EL (cell line): ENCODE measurements at regions not wholly inside any gene's neighbourhood (a gene's known extent, or its start where the extent isn't known, plus 50 kb on each side); places are given as distances from the start of the nearest gene placed in this dataset.
A peak's percentile ranks its signal among the peaks of the same experiment; 100 is the strongest.
"Not testable (repeated sequence)": the region's sequence is repeated elsewhere in the genome, so short reads cannot be mapped to it uniquely, and the experiment has no call there.

ENCODE experiments used
- DNase-seq: peaks from one replicate; pipeline ENCODE4 v3.0.0-alpha.2; 2016

DNA sequence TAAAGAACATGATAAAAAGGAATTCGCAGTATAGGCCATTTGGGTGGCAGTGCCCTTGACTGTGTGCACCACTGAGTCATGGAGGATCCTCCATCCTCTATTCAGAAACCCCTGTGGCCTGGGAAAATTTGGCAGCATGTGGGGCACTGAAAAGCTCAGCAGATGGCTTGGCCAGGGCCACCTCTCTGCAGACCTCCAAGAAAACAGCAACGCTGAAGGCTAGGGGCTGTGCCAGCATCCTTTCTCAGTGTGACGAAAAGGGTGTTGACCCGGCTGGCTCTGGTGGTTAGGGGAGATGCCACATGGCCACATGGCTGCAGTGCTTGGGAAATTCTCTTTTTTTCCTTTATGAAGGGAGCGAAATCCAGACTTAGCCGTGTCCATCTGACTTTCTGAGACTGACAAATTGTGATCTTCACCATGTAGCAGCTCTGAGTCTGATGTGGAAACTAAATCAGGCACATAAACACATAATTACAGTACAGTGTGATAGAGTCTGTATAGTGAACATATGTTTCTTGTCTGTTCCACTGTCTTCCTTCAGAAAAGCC is 178.0 kb downstream of the KCTD12 start:
- no peak for DNase-seq

DNA sequence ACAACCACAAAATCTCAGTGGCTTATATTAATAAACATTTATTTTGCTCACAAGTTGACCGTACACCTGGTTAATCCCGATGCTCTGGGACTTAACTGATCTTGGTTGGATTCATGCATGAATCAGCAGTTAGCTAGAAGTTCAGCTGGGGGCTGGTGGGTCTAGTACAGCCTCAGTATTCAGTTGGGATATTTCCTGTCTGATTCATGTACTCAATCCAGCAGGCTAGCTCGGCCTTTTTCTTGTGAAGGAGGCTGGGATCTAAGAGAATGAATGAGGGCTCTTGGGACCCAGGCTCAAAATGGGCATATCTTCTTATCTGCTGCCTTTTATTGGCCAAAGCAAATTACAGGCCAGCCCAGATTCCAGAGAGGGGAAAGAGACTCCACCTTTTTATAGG is 178.8 kb downstream of the KCTD12 start:
- DNase-seq: peak; percentile 32

DNA sequence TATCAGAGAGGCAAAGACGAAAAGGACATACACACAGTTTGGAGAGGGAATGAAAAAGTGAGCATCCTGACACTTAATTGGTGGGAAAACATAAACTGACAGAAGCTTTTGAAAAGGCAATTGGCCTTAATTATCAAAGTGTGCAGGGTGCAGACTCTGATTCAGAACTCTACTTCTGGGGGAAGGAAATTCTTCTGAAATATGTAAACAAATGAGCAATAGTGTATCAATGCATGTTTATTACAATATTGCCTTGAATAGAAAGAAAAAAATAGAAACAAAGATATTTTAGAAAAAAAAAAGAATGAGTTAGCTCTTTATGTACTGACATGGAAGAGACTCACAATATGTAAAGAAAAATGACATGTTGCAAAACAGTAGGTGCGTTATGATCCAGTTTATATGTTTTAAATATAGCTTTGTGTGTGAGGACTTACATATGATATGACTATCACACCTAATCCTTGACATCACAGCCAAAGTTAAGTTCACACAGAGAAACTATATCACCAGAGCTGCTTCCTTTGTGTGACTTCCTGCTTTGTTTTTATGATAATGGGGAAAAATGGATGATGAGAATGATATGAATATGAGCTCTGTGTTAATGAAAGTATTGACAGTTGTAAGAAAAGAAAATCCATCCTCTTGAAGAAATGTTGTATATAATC is 182.4 kb downstream of the KCTD12 start:
- no peak for DNase-seq

DNA sequence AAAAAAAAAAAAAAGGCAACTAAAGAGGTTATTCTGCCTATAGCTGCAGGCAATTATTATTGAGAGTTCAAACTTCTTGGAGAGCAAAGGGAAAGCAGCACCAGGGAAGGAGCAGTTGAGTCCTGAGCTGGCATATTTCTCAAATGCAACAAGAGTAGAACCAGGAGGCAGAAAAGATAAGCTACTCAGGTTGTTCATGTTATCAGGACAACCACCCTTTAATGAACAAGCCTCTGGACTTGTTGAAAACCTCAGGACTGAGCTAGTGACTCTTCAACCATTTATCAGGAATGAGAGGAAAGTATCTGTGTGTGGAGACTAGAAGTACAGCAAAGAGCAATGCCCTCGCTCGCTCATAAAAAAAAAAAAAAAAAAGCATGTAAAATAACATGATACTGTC is 183.0 kb downstream of the KCTD12 start:
- no peak for DNase-seq

DNA sequence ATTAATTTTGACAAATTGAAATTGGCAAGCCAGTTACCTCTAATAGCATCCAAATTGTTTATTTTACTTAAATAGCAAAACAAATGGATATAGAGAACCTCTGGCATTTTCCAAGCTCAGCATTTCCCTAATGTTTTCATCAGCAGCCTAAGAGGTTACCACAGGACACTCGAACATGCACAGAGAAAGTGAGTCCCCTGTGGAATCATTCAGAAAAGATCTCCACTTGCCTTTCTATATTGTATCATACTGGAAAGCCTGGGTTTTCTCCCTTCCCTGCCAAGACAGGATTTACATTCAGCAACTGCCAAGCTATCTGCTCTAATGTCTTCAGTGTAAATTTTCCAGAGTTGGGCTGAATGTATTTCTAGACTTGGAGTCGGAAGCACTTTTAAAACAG is 188.9 kb downstream of the KCTD12 start:
- no peak for DNase-seq

DNA sequence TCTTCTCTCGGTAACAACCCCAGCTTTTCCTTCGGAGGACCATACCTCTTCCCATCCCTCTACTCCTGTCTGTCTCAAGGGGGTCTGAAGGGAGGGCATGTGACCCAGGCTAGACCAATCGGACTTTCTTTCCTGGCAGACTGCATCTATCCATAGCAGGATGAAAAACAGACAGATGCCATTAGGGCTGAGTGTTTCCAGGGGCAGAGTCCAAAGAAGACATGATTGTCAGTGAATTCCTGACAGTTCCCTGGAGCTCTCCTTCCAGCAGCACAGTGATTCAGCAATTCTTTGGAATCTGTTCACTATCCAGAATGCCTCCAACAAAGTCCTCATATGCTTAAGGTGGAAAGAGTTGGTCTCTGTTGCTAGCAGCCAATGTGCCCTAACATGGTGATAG is 189.8 kb downstream of the KCTD12 start:
- no peak for DNase-seq

DNA sequence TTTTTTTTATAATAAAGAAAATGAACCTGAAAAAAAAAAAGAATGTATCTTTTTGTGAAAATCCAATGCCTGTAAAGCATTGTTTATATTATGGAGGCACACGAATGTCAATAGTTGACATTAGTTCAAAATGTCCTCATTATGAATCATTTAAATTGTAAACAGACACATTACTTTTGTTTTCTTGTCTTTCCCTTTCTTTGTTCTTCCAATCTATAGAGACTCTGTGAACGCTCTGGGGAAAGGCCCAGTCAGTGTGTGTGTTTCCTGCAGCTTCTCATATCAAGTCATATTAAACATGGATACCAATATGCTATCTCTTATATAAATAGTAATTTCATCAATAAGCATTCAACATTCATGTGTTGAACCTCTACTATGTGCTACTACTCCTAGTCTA is 193.1 kb downstream of the KCTD12 start:
- DNase-seq: no peak

DNA sequence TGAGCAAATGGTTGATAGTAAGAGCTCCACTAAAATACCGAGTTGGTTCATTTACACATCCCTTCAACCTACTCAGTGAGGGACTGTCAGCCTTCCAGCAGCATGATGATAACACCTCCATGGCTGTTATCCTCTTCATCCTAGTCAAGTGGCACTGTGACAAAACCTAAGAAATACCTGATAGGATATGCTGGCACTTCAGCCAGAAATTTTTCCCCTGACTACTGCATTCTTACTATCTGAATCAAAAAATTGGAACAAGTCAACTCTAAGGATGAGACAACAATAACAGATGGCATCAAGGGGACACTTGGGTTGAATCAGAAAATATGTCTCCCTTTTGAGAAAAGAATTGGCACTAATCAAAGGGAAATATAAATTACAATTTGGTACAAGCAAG is 193.9 kb downstream of the KCTD12 start:
- no peak for DNase-seq

DNA sequence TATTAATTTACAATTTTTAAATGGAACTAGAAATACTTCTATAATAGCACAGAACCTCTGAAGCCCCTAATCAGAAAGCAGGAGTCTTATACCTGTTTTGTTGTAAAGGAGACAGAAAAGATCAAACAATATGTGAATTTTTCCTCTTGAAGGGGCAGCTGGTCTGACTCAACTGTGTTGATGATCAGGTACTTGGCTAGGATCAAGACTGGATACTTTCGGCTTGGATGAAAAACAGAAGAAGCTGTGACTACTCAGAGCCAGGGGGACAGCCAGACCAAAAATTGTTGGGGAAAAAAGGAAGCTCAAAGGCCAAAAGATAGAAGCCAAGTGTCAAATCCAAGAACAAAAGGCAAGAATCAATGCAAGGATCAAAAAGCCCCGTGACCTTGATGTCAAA is 195.6 kb downstream of the KCTD12 start:
- DNase-seq: no peak

DNA sequence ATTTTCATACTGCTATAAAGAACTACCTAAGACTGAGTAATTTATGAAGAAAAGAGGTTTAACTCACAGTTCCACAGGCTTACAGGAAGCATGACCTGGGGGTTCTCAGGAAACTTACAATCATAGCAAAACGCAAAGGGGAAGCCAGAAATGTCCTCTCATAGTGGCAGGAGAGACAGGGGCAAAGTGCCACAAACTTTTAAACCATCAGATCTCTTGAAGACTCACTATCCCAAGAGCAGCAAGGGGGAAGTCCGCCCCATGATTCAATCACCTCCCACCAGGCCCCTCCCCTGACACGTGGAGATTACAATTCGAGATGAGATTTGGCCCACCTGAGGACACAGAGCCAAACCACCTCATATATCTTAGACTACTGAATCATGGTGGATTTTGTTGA is 198.7 kb downstream of the KCTD12 start:
- no peak for DNase-seq

DNA sequence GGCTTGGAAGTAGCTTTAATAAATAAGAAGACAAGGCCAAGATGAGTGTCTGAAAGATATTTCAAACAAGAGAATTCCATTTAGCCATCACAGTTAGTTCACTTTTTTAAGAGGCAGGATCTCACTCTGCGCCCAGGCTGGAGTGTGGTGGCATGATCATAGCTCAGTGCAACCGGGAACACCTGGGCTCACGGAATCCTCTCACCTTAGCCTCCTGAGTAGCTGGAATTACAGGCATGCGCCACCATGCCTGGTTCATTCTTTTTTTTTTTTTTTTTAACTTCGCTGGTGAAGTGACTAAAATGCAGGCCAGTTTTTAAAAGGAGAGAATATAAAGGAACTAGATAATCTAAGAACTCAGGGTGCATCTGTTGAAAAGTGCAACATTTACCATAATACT is 200.3 kb downstream of the KCTD12 start:
- no peak for DNase-seq

DNA sequence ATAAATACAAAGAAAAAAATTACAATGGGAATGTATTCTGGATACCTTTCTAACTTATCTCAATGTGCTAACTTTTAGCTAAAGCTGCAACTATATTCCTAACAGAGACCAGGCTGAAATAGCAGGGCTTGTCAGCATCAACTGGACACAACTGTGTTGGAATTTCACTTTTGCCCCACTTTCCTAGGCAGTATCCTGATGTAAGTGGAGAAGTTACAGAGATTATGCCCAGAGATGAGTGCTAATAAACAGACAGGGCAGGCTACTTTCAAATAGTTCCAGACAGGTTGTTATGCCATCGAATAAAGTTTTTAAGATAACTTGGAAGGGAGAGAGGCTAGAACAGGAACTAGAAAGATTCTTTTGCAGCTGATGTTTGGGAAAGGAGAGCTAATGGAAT is 201.9 kb downstream of the KCTD12 start:
- no peak for DNase-seq

DNA sequence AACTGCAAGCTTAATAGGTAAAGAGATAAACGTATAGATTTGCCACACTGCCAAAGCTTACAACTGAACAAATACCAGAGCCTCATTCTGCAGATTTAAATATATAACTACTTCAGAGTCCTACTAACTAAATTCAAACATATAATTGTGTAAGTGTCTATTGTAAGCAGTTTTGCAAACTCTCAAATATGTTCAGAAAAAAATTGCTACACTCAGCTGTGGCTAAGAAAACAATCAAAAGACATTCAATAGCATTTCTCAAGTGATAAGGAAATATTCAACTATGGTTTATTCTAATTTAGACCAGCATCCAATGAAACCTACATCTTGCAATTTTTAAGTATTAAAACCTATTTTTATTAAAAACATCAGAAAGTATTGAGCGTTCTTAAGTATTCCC is 202.4 kb downstream of the KCTD12 start:
- no peak for DNase-seq

DNA sequence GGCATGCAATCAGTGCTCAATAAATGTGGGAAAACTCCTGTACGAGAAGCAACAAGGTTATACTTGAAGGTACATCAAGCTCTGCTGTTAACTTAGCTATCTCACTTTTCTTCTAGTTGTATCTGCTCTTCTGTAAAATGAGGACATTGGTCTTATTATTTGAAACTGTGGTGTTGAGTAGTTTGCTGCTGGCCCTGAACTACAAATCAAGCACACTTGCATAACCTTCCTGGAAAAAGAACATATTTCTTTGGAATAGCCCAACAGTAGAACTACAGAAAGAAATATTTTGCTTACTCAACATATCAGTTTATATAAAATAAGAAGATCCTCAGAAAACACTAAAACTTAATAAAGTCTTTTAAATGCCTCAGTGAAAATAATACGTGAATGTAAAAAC is 203.0 kb downstream of the KCTD12 start:
- no peak for DNase-seq

DNA sequence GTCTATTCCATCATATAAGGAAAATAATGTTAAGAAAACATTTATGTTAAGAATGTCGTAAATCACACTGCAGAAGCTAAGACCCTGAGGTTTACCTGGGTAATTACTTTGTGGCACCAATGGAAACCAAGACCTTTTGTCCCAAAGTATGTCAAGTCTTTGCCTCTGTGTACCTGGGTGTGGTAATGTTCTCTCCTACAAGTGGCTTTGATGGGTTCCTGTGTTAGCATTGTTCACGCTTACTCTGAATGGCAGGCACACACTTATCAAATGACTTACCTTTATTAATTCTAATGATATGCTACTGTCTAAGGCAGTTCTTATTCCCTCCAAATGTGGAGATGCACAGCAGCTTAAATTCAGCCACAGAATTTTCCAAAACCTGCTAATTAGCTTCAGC is 206.1 kb downstream of the KCTD12 start:
- no peak for DNase-seq

DNA sequence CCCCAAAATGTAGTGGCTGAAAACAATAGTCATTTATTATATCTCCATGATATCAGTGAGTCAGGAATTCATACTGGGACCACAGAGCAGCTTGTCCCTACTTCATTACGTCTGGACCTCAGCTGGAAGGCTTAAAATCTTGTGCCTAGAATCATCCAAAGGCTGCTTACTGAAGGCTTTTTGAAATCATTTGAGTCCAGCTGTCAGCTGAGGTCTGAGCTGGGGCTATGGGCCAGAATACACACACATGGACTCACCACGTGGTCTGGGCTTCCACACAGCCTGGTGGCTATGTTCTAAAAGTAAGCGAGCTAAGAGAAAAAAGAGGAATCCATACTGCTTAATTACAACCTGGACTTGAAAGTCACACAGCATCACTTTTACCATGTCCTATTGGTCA is 209.2 kb downstream of the KCTD12 start:
- no peak for DNase-seq

DNA sequence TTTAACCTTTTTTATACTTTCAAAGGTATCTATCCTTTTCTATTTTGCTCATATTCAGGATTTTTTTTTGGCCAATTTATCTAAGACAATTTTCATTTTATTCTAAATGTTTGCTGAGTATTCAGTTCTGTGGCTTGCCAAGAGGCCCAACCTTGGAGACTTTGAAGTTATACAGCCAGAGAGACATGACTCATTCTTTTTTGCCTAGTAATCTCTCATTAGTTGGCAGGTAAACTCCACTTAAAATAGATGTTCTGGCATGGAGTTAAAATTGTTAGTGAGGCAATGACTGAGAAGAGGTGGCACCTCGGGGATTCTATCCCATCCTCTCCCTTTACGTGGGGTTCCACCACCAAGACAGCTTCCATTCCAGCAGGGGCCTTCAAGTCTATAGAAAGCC is 213.8 kb downstream of the KCTD12 start:
- DNase-seq: no peak

DNA sequence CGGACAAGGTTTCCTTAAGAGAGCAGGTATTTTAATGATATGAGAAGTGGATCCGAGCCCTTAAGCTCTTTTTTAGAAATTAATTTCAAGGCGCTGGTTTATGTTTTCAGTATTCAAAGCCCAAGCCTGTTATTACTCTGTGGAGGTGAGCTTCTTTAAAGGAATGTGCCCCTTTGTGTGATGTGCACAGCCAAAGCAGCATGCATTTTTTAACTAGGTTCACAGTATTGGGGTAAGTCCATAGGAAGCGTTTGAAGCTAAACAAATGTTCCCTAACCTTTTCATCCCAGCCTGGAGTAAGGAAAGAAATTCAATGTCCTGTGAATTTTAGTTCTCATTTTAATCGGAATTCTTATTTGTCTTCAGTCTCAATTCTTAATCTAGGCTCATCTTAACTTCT is 217.5 kb downstream of the KCTD12 start:
- no peak for DNase-seq

DNA sequence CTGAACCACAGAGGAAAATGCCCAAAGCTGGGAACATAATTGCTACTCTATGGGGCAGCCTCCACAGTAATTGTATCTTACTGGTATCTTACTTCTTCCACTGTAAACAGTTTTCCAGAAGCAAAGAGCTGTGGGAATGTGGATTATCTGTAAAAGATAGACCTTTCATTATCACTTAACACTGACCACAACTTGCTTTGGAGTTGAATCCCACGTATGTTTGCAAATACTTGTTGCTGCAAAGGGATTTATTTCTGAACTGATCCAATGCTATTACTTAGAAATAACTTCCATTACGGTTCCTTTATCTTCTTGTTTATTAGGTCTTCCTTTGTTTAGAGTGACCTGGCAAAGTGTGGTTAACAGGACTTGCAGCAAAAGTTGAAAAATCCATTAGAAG is 218.1 kb downstream of the KCTD12 start:
- DNase-seq: no peak

DNA sequence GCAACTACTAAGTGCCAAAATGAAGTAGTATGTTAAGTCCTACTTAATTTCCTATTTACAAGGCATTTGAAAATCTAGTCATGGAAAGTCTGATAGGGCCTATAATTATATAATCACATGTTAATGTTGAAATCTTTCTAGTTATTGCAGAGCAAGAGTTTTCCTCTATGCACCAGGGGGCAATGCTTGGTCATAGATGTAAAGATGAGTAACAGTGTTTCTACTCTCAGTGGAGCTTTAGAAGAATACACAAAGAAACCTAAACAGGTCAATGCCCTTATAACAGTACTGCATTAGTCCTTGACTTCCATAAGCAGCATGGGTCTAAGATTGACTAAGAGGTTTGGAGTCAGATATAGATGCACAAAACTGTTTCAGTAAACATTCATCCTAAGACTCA is 218.7 kb downstream of the KCTD12 start:
- peak; percentile 25 for DNase-seq

DNA sequence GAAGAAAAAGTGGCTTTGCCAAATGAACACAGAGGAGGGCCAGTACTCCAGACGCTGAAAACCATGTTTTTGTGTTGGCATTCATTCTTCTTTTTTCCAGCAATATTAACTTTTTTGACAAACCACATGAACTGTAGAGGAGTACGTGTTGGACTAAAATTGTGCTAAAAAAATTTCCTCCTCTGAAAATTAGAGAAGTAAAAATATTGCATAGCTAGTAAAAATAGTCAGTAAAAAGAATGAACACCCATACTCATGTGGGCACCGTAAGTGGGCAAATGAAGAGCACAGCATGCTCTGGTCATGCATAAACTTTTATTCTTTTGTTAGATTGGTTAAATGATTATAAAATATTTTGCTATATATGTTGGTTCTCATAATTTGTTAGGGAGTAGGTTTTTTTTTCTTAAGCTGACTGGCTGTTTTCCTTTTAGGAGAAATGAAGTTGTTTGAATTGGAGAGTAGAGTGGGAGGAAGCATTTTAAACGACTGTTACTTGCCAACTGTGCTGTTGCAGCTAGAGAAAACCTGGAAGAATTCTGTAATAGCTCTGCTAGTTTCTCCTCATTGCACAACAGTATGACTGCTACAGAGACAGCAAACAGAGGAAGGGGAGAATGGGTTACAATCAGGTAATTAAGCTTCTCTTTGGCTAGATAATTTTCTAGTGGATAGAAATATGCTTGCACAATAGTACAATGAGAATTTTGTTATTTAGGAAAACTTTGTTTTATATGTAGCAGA is 222.4 kb downstream of the KCTD12 start:
- DNase-seq: no peak

DNA sequence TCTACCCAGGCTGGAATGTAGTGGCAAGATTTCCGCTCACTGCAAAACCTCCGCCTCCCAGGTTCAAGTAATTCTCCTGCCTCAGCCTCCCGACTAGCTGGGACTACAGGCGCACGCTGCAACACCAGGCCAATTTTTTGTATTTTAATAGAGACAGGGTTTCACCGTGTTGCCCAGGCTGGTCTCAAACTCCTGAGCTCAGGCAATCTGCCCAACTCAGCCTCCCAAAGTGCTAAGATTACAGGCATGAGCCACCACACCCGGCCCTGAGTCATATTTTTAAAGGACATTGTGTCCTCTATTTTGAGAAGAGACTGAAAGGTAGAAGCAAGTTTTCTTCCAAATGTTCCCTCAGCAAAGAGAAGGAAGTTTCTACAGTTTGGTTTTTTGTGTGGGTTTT is 227.1 kb downstream of the KCTD12 start:
- DNase-seq: not testable (repeated sequence)

DNA sequence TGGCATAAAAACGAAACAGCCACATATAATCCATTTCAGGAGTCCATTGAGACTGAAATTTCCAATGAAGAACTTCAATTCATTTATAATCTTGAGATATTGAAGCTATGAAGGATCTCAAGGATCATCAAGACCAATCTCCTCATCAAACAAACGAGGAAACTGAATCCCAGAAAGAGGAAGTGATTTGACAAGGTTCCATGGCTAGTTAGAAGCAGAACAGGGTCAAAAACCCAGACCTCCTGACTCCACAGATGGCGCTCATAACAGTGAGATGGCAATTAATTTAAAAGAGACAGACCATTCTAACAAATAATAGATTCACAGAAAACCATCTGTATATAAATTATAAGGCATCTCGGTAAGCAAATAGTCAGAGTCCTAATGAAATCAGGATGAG is 229.7 kb downstream of the KCTD12 start:
- no peak for DNase-seq

DNA sequence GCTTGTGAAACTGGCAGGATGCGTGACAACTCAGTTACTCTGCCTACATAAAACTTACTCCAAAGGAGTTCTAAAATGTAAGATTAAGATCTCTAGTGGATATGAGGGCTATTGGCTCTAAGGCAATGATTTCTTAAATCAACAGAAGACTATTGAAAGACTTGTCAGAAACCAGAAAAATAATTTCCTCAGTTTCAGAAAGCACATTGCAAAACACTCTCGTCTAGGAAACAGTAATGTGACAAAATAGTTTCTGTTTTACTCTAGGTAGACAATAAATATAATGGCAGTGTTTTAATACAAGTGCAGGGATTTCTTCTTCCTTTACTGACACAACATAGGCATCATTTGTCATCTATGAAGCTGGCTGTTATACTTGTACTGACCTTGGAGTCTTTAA is 230.1 kb downstream of the KCTD12 start:
- no peak for DNase-seq

DNA sequence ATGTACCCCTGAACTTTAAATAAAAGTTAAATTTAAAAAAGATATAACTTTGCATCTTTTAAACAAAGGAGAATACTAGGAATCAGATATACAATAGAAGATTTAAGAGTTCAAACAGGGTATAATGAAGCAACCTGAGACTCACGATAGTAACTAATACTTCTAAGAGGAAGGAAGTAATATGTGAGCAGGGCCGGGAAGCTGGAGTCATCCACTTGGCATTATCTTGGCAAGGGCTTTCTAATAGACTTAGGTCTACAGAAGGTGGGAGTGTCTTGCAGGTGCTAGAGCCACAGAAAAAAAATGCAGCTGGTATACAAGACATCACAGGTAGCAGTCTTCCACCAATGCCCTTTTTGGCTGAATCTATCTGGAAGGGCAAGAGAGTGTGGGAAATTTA is 231.9 kb downstream of the KCTD12 start:
- DNase-seq: no peak
